HUES48 (cell line): ENCODE measurements at regions not wholly inside any gene's neighbourhood (a gene's known extent, or its start where the extent isn't known, plus 50 kb on each side); places are given as distances from the start of the nearest gene placed in this dataset.

Experiments used
- H3K27ac ChIP-seq: one replicate; pipeline ENCODE4 v1.7.0; 2013; ENCODE audit warnings: low read depth, low read length, inconsistent platforms
- H3K27me3 ChIP-seq: 2 replicates; pipeline ENCODE4 v1.6.1; 2013; ENCODE audit warnings: mild to moderate bottlenecking, low read length; ENCODE audit not compliant: control insufficient read depth, insufficient read depth
- H3K36me3 ChIP-seq: 2 replicates; pipeline ENCODE4 v1.6.1; 2013; ENCODE audit warnings: low read length; ENCODE audit not compliant: control insufficient read depth, insufficient read depth
- H3K4me1 ChIP-seq: 2 replicates; pipeline ENCODE4 v1.6.1; 2013; ENCODE audit warnings: mild to moderate bottlenecking, low read length; ENCODE audit not compliant: control insufficient read depth, insufficient read depth
- H3K4me3 ChIP-seq: 2 replicates; pipeline ENCODE4 v1.5.1; 2013; ENCODE audit warnings: mild to moderate bottlenecking, low read depth, low read length
- H3K9ac ChIP-seq: 2 replicates; pipeline ENCODE4 v1.6.1; 2013; ENCODE audit warnings: mild to moderate bottlenecking, low read depth, low read length, moderate library complexity
- H3K9me3 ChIP-seq: 2 replicates; pipeline ENCODE4 v1.6.1; 2013; ENCODE audit warnings: low read length; ENCODE audit not compliant: control insufficient read depth, insufficient read depth

DNA sequence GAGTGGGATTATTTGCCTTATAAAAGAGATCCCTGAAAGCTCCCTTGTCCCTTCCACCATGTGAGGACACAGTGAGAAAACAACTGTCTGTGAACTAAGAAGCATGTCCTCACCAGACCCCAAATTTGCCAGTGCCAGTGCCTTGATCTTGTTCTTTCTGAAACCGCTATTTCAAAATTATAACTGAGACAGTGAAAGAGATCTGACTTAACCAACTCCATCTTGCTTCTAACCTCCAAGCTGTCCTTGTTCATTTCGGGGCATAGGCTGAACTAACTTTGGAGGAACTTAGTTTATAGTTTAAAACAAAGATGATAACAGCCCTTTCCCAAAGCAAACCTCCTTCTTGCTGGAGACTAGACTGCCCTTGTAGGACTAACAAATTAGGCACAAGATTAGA, 563.9 kb downstream of the ADCYAP1 start:
- no peaks in the 10 kb centered on the region for H3K27me3 ChIP-seq
- H3K4me1 ChIP-seq = no peaks in the 10 kb centered on the region
- no peaks in the 10 kb centered on the region for H3K36me3 ChIP-seq
- H3K27ac ChIP-seq = no peak overlapping the region
- no peak overlapping the region for H3K9ac ChIP-seq
- no peaks in the 10 kb centered on the region for H3K9me3 ChIP-seq
- no peak overlapping the region for H3K4me3 ChIP-seq

GRCh38 chr18:1475867-1476266, 571.2 kb downstream of the ADCYAP1 start:
- Histone ChIP-seq H3K9ac (no peak overlapping the region), H3K27me3 (no peaks in the 10 kb centered on the region), H3K4me3 (no peak overlapping the region), H3K9me3 (no peaks in the 10 kb centered on the region), H3K27ac (no peak overlapping the region), H3K4me1 (no peaks in the 10 kb centered on the region), H3K36me3 (no peaks in the 10 kb centered on the region)

- Histone ChIP-seq H3K4me3 (no peak overlapping the region), H3K36me3 (no peaks in the 10 kb centered on the region), H3K9me3 (no peaks in the 10 kb centered on the region), H3K4me1 (no peaks in the 10 kb centered on the region), H3K27me3 (no peaks in the 10 kb centered on the region), H3K9ac (no peak overlapping the region), H3K27ac (no peak overlapping the region)
Observed at GRCh38 chr18:1480309-1480708, 575.6 kb downstream of the ADCYAP1 start.

DNA sequence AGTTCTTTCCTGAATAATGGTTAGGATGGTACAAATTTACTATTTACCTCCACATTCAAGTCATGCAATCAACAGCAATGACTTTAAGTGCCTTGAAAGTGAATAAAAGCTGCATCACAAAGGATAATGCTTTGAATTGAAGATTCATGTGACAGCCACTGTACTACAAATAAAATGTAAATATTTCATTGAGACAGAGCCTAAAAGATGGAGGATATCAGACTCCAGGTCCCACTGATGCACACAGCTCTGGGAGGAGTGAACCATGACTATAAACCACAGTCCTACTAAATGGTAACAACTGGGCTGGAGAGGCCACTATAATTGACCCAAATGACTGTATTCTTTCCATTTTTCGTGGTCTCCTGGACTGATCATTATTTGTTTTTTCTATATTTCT, 576.9 kb downstream of the ADCYAP1 start:
- H3K9ac ChIP-seq = no peak overlapping the region
- H3K9me3 ChIP-seq = no peaks in the 10 kb centered on the region
- H3K36me3 ChIP-seq = no peaks in the 10 kb centered on the region
- H3K27me3 ChIP-seq = no peaks in the 10 kb centered on the region
- no peaks in the 10 kb centered on the region for H3K4me1 ChIP-seq
- no peak overlapping the region for H3K4me3 ChIP-seq
- no peak overlapping the region for H3K27ac ChIP-seq

GRCh38 chr18:1483385-1483784, 578.7 kb downstream of the ADCYAP1 start:
- Histone ChIP-seq H3K4me3 (no peak overlapping the region), H3K4me1 (no peaks in the 10 kb centered on the region), H3K9me3 (no peaks in the 10 kb centered on the region), H3K27ac (no peak overlapping the region), H3K36me3 (no peaks in the 10 kb centered on the region), H3K9ac (no peak overlapping the region), H3K27me3 (no peaks in the 10 kb centered on the region)

GRCh38 chr18:1487457-1487856, 582.8 kb downstream of the ADCYAP1 start:
- H3K36me3 ChIP-seq = no peaks in the 10 kb centered on the region
- H3K27ac ChIP-seq = no peak overlapping the region
- no peak overlapping the region for H3K4me3 ChIP-seq
- H3K27me3 ChIP-seq = no peaks in the 10 kb centered on the region
- no peak overlapping the region for H3K9ac ChIP-seq
- peaks cover 3% of the 10 kb centered on the region; the same call in 1 of the 2 replicates for H3K9me3 ChIP-seq
- no peaks in the 10 kb centered on the region for H3K4me1 ChIP-seq

GRCh38 chr18:1488394-1488793, 583.7 kb downstream of the ADCYAP1 start:
- Histone ChIP-seq H3K4me3 (no peak overlapping the region), H3K27ac (no peak overlapping the region), H3K9ac (no peak overlapping the region), H3K4me1 (no peaks in the 10 kb centered on the region), H3K9me3 (peaks cover 3% of the 10 kb centered on the region; the same call in 1 of the 2 replicates), H3K36me3 (no peaks in the 10 kb centered on the region), H3K27me3 (no peaks in the 10 kb centered on the region)

GRCh38 chr18:1488957-1489356, 584.3 kb downstream of the ADCYAP1 start:
- no peaks in the 10 kb centered on the region for H3K4me1 ChIP-seq
- no peak overlapping the region for H3K4me3 ChIP-seq
- H3K9me3 ChIP-seq = peaks cover 3% of the 10 kb centered on the region; the same call in 1 of the 2 replicates
- no peaks in the 10 kb centered on the region for H3K36me3 ChIP-seq
- H3K27ac ChIP-seq = no peak overlapping the region
- no peak overlapping the region for H3K9ac ChIP-seq
- no peaks in the 10 kb centered on the region for H3K27me3 ChIP-seq

GRCh38 chr18:1495387-1495786, 590.7 kb downstream of the ADCYAP1 start:
- Histone ChIP-seq H3K36me3 (no peaks in the 10 kb centered on the region), H3K4me3 (no peak overlapping the region), H3K9ac (no peak overlapping the region), H3K4me1 (no peaks in the 10 kb centered on the region), H3K27me3 (no peaks in the 10 kb centered on the region), H3K9me3 (peaks cover 3% of the 10 kb centered on the region), H3K27ac (no peak overlapping the region)

GRCh38 chr18:1496096-1496495, 591.4 kb downstream of the ADCYAP1 start:
- Histone ChIP-seq H3K27ac (no peak overlapping the region), H3K4me1 (no peaks in the 10 kb centered on the region), H3K4me3 (no peak overlapping the region), H3K9ac (no peak overlapping the region), H3K27me3 (no peaks in the 10 kb centered on the region), H3K9me3 (peaks cover 3% of the 10 kb centered on the region), H3K36me3 (no peaks in the 10 kb centered on the region)

DNA sequence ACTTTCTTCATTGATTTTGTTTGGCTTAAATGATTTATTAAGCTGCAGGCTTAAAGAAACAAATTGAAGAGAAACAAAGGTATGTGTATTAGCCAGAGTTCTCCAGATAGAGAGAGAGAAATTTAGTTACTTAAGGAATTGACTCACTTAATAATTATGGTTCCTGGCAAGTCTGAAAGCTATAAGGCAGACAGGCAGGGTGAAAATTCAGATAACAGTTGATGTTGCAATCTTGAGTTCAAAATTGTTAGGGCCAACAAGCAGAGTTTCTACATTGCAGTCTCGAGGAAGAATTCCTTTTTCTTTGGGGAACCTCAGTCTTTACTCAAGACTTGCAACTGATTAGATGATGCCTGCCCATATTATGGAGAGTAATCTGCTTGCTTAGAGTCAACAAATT, 593.5 kb downstream of the ADCYAP1 start:
- Histone ChIP-seq H3K9me3 (no peaks in the 10 kb centered on the region; the same call in 1 of the 2 replicates), H3K36me3 (no peaks in the 10 kb centered on the region), H3K9ac (no peak overlapping the region), H3K4me3 (no peak overlapping the region), H3K27me3 (no peaks in the 10 kb centered on the region), H3K4me1 (no peaks in the 10 kb centered on the region), H3K27ac (no peak overlapping the region)

- H3K36me3 ChIP-seq = no peaks in the 10 kb centered on the region
- H3K9ac ChIP-seq = no peak overlapping the region
- no peaks in the 10 kb centered on the region for H3K4me1 ChIP-seq
- H3K9me3 ChIP-seq = no peaks in the 10 kb centered on the region; the same call in 1 of the 2 replicates
- no peaks in the 10 kb centered on the region for H3K27me3 ChIP-seq
- no peak overlapping the region for H3K27ac ChIP-seq
- no peak overlapping the region for H3K4me3 ChIP-seq
Observed at GRCh38 chr18:1499265-1499664, 594.6 kb downstream of the ADCYAP1 start.
